SK-N-SH (cell line): ENCODE measurements at regions not wholly inside any gene's neighbourhood (a gene's known extent, or its start where the extent isn't known, plus 50 kb on each side); places are given as distances from the start of the nearest gene placed in this dataset.

Source experiments
- CTCF ChIA-PET: fragments of 300-600, 350-600 bp; formaldehyde crosslinking; extraction: SDS; loops from one replicate; lab custom pipeline; 2021; lab: Yijun Ruan, JAX
- POLR2A ChIA-PET: fragments of 350-600 bp; sonication (Branson Sonifier 250); formaldehyde crosslinking; extraction: SDS; loops from one replicate; lab custom pipeline; 2020; ENCODE audit warnings: antibody characterized with exemption, inconsistent platforms; lab: Yijun Ruan, JAX
- DNase-seq: peaks from one replicate; pipeline ENCODE4 v3.0.0; 2012
- H2AFZ ChIP-seq: fragments of 200-600 bp; sonication (generic); 2 replicates; pipeline ENCODE4 v1.8.1; 2016; ENCODE audit warnings: antibody characterized with exemption, mild to moderate bottlenecking, low read depth
- H3F3A ChIP-seq: fragments of 200-600 bp; sonication (generic); replicated peaks from 2 replicates; pipeline ENCODE3; 2016; ENCODE audit warnings: antibody characterized with exemption, mild to moderate bottlenecking; ENCODE audit not compliant: insufficient read depth
- H3K27ac ChIP-seq, 2 experiments: fragments of 200-500 bp in 1 of 2; fragments of 200-600 bp in 1 of 2; sonication (Bioruptor generic) in 1 of 2; sonication (generic), shearing (Covaris generic) in 1 of 2; 2 replicates each; pipeline versions ENCODE4 v1.5.1 to v1.6.1; 2014 to 2016; ENCODE audit warnings: low read depth in 2 of 2, inconsistent platforms in 1 of 2, low read length in 1 of 2, mild to moderate bottlenecking in 1 of 2, mixed read lengths in 1 of 2
- H3K27me3 ChIP-seq: fragments of 200-600 bp; sonication (generic), shearing (Covaris generic); 2 replicates; pipeline ENCODE4 v1.6.1; 2016; ENCODE audit warnings: mixed run types; ENCODE audit not compliant: insufficient read depth
- H3K36me3 ChIP-seq, 2 experiments: fragments of 200-500 bp in 1 of 2; fragments of 200-600 bp in 1 of 2; sonication (Bioruptor generic) in 1 of 2; sonication (generic) in 1 of 2; replicated peaks in 1 of 2; 2 replicates each; pipeline versions ENCODE3 to v1.5.1; 2014 to 2016; ENCODE audit warnings: low read length in 1 of 2, mild to moderate bottlenecking in 1 of 2; ENCODE audit not compliant: insufficient read depth in 2 of 2, control insufficient read depth in 1 of 2
- H3K4me1 ChIP-seq, 2 experiments: fragments of 200-500 bp in 1 of 2; fragments of 200-600 bp in 1 of 2; sonication (Bioruptor generic) in 1 of 2; sonication (generic), shearing (Covaris generic) in 1 of 2; 2 replicates each; pipeline versions ENCODE4 v1.5.1 to v1.6.1; 2014 to 2016; ENCODE audit warnings: low read depth in 1 of 2, low read length in 1 of 2, mixed run types in 1 of 2; ENCODE audit not compliant: insufficient read depth in 2 of 2, control insufficient read depth in 1 of 2
- H3K4me2 ChIP-seq: fragments of 200-600 bp; sonication (generic), shearing (Covaris generic); 2 replicates; pipeline ENCODE4 v1.6.1; 2017; ENCODE audit warnings: mixed run types
- H3K4me3 ChIP-seq, 2 experiments: fragments of 200-500 bp in 1 of 2; fragments of 200-600 bp in 1 of 2; sonication (Bioruptor generic) in 1 of 2; sonication (generic), shearing (Covaris generic) in 1 of 2; 2 replicates each; pipeline versions ENCODE4 v1.5.1 to v1.8.1; 2014 to 2016; ENCODE audit warnings: low read depth in 2 of 2, inconsistent platforms in 1 of 2, low read length in 1 of 2, mild to moderate bottlenecking in 1 of 2, mixed read lengths in 1 of 2, moderate library complexity in 1 of 2
- H3K79me2 ChIP-seq: fragments of 200-600 bp; sonication (generic); 2 replicates; pipeline ENCODE4 v1.8.1; 2017; ENCODE audit warnings: mild to moderate bottlenecking; ENCODE audit not compliant: insufficient read depth
- H3K9ac ChIP-seq: fragments of 200-600 bp; sonication (generic); 2 replicates; pipeline ENCODE4 v1.6.1; 2017; ENCODE audit warnings: mixed run types
- H3K9me2 ChIP-seq: fragments of 200-600 bp; sonication (generic); 2 replicates; pipeline ENCODE4 v1.6.1; 2017; ENCODE audit warnings: mixed run types
- H3K9me3 ChIP-seq: fragments of 200-600 bp; sonication (generic); 2 replicates; pipeline ENCODE4 v1.6.1; 2017; ENCODE audit warnings: mixed run types, mild to moderate bottlenecking, moderate library complexity
- H4K20me1 ChIP-seq: fragments of 200-600 bp; sonication (generic); 2 replicates; pipeline ENCODE4 v1.6.1; 2017; ENCODE audit warnings: mild to moderate bottlenecking, mixed run types; ENCODE audit not compliant: insufficient read depth
- GABPA ChIP-seq: IDR thresholded peaks from 2 replicates; pipeline ENCODE4 v1.4.0; 2012; ENCODE audit warnings: low read depth, mild to moderate bottlenecking
- GATA2 ChIP-seq: sonication (generic); formaldehyde crosslinking; IDR thresholded peaks from 2 replicates; pipeline ENCODE4 v1.5.0; 2020; ENCODE audit warnings: mild to moderate bottlenecking, missing genetic modification reagents
- JUND ChIP-seq: IDR thresholded peaks from 2 replicates; pipeline ENCODE4 v1.4.0; 2012
- NRF1 ChIP-seq: IDR thresholded peaks from 2 replicates; pipeline ENCODE4 v1.6.1; 2012; ENCODE audit warnings: low read depth, mild to moderate bottlenecking, low read length
- POLR2AphosphoS5 ChIP-seq: IDR thresholded peaks from 2 replicates; pipeline ENCODE4 v1.6.1; 2012; ENCODE audit warnings: low read depth, low read length
- RAD21 ChIP-seq: IDR thresholded peaks from 2 replicates; pipeline ENCODE4 v1.6.1; 2012; ENCODE audit warnings: mild to moderate bottlenecking, low read length
- TCF12 ChIP-seq: IDR thresholded peaks from 2 replicates; pipeline ENCODE4 v1.4.0; 2012
- WGBS: methylation state at CpG from one replicate; pipeline ENCODE4 v1.1.6; 2017; ENCODE audit warnings: low lambda C conversion rate; 5-methylcytosine and 5-hydroxymethylcytosine counted together
- TF ChIP-seq, protein P1 (sequence below): IDR thresholded peaks from 2 replicates; pipeline ENCODE4 v1.4.0; 2012; ENCODE audit warnings: low read depth, borderline replicate concordance
- TF ChIP-seq, protein P2 (sequence below): fragments of 200-600 bp; sonication (generic); IDR thresholded peaks from 2 replicates; pipeline ENCODE4 v1.6.1; 2017; ENCODE audit warnings: antibody characterized with exemption, mild to moderate bottlenecking, moderate library complexity
- TF ChIP-seq, protein P3 (sequence below): IDR thresholded peaks from 2 replicates; pipeline ENCODE4 v1.4.0; 2012; ENCODE audit warnings: low read depth, borderline replicate concordance

DNA sequence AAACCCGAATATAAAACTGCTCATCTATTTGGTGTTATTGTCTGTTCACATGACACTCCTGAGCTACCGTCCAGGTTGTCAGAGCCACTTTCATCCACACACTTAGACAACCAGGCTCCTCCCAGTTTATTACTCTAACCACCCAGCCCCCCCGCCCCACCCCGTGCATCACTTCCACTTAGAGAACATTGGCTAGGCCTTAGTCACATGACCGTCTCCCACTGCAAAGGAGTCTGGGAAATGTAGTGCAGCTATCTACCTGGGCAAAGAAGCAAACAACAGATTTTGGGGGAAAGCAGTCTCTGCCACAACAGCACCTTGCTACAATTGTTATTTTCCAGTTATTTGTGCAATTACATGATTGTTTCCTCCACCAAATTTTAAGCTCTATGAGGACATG is 57.6 kb upstream of the RBPJ start:
- WGBS, result 75% methylated on average over 5 of the region's 5 CpGs
- no peaks in the 10 kb centered on the region for H3K9me2 ChIP-seq
- TF ChIP-seq, protein P1, sequence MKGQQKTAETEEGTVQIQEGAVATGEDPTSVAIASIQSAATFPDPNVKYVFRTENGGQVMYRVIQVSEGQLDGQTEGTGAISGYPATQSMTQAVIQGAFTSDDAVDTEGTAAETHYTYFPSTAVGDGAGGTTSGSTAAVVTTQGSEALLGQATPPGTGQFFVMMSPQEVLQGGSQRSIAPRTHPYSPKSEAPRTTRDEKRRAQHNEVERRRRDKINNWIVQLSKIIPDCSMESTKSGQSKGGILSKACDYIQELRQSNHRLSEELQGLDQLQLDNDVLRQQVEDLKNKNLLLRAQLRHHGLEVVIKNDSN, result peak; percentile 84
- TF ChIP-seq TCF12, result no peak
- TF ChIP-seq, protein P2, sequence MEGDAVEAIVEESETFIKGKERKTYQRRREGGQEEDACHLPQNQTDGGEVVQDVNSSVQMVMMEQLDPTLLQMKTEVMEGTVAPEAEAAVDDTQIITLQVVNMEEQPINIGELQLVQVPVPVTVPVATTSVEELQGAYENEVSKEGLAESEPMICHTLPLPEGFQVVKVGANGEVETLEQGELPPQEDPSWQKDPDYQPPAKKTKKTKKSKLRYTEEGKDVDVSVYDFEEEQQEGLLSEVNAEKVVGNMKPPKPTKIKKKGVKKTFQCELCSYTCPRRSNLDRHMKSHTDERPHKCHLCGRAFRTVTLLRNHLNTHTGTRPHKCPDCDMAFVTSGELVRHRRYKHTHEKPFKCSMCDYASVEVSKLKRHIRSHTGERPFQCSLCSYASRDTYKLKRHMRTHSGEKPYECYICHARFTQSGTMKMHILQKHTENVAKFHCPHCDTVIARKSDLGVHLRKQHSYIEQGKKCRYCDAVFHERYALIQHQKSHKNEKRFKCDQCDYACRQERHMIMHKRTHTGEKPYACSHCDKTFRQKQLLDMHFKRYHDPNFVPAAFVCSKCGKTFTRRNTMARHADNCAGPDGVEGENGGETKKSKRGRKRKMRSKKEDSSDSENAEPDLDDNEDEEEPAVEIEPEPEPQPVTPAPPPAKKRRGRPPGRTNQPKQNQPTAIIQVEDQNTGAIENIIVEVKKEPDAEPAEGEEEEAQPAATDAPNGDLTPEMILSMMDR, result no peak
- H3F3A ChIP-seq, result no peaks in the 10 kb centered on the region
- H3K4me3 ChIP-seq, result no peak overlapping the region
- H2AFZ ChIP-seq, result no peak overlapping the region
- no peaks in the 10 kb centered on the region for H4K20me1 ChIP-seq
- POLR2A ChIA-PET, result no interaction called here
- no peaks in the 10 kb centered on the region for H3K79me2 ChIP-seq
- no peak overlapping the region for H3K4me2 ChIP-seq
- H3K27ac ChIP-seq, result no peak overlapping the region
- DNase-seq, result peak; percentile 39
- no peaks in the 10 kb centered on the region for H3K27me3 ChIP-seq
- H3K4me1 ChIP-seq, result no peaks in the 10 kb centered on the region
- no peak overlapping the region for H3K9ac ChIP-seq
- no peaks in the 10 kb centered on the region for H3K9me3 ChIP-seq
- no peaks in the 10 kb centered on the region for H3K36me3 ChIP-seq
- CTCF ChIA-PET, result interaction anchor here (0.6 to 0.8 kb wide), 2 partner anchors 16 to 91 kb away, joined by 3 read pairs; no protein-coding TSS in a partner anchor

DNA sequence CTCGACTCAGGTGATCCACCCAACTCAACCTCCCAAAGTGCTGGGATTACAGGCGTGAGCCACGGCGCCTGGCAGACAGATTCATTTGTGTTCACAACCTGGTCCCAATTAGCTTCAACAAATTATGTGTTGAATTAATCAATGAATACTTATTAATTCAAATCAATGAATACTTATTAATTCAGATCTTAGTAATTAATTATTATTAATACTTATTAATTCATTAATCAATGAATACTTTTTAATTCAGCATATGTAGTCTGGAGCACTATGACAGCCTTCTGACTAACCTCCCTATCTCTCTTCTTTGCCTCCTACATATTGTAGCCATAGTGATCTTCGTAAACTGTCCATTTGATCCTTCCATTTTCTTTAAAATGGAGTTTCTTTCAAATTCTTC is 56.7 kb upstream of the RBPJ start:
- no peaks in the 10 kb centered on the region for H3K4me1 ChIP-seq
- H3K9ac ChIP-seq, result no peak overlapping the region
- H3K9me3 ChIP-seq, result no peaks in the 10 kb centered on the region
- TF ChIP-seq NRF1 (no peak), RAD21 (no peak), GABPA (no peak), POLR2AphosphoS5 (no peak), GATA2 (CRISPR knock-in tag) (no peak), JUND (no peak)
- TF ChIP-seq, protein P3, sequence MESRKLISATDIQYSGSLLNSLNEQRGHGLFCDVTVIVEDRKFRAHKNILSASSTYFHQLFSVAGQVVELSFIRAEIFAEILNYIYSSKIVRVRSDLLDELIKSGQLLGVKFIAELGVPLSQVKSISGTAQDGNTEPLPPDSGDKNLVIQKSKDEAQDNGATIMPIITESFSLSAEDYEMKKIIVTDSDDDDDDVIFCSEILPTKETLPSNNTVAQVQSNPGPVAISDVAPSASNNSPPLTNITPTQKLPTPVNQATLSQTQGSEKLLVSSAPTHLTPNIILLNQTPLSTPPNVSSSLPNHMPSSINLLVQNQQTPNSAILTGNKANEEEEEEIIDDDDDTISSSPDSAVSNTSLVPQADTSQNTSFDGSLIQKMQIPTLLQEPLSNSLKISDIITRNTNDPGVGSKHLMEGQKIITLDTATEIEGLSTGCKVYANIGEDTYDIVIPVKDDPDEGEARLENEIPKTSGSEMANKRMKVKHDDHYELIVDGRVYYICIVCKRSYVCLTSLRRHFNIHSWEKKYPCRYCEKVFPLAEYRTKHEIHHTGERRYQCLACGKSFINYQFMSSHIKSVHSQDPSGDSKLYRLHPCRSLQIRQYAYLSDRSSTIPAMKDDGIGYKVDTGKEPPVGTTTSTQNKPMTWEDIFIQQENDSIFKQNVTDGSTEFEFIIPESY, result no peak
- H3K27ac ChIP-seq, result no peak overlapping the region
- POLR2A ChIA-PET, result no interaction called here
- H3F3A ChIP-seq, result no peaks in the 10 kb centered on the region
- CTCF ChIA-PET, result no interaction called here
- no peaks in the 10 kb centered on the region for H3K9me2 ChIP-seq
- H4K20me1 ChIP-seq, result no peaks in the 10 kb centered on the region
- no peaks in the 10 kb centered on the region for H3K36me3 ChIP-seq
- no peak for DNase-seq
- no peak overlapping the region for H3K4me3 ChIP-seq
- H3K4me2 ChIP-seq, result no peak overlapping the region
- no peak overlapping the region for H2AFZ ChIP-seq
- 86% methylated on average over 5 of the region's 5 CpGs for WGBS
- H3K27me3 ChIP-seq, result no peaks in the 10 kb centered on the region
- no peaks in the 10 kb centered on the region for H3K79me2 ChIP-seq
